ENCODE measurements at regions not wholly inside any gene's neighbourhood (a gene's known extent, or its start where the extent isn't known, plus 50 kb on each side); places are given as distances from the start of the nearest gene placed in this dataset.
A peak's percentile ranks its signal among the peaks of the same experiment; 100 is the strongest.

DNA sequence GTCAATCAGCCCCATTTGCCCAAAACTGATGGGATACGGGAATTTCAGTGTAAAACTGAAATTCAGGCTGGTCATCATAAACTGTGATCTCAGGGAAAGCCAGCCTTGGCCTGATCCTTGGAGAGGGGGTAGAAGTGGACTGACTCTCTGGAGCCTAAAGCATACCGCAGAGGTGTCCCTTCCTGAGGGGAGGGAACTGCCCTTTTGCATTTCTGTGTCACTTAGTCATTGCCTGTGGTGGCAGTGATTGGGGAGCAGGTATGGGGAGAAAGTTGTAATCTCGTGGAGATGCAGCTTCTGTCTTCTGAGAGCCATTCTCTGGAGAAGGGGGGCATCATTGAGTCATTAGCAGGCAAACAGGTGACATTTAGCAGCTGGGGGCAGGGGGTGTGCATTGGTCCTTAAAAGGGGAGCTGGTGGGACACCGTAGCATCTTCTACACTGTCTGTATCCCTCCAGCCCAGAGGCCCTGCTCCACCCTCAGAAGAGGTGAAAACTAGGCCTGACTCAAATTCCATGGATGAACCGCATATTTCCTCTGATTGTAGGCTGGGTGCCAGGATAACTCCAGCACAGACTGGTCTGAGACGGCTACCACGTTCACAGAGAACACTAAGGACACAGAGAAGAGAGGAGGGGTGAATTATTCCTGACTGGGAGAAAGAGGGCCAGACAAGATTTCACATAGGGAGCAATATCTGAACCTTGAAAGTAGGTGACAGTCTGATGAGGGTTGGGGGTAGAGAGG is 143.3 kb downstream of the SEC61B start:
- Histone ChIP-seq H3K27me3 (peaks cover 1% of the 10 kb centered on the region), H3K9me3 (no peaks in the 10 kb centered on the region), H3K4me3 (replicated peaks in 1 of 3) (no peak overlapping the region), H3K36me3 (no peaks in the 10 kb centered on the region), H3K4me1 (no peaks in the 10 kb centered on the region), H3K27ac (no peak overlapping the region)
- DNase-seq = peak; percentile 26 to 61
- TF ChIP-seq POLR2A (IDR thresholded peaks at IDR 0.05) = no peak
- intact Hi-C loops (cut with DNase I) = no loop called here
- 46 to 50% methylated on average over 7 of the region's 7 CpGs for WGBS, 2 donors

DNA sequence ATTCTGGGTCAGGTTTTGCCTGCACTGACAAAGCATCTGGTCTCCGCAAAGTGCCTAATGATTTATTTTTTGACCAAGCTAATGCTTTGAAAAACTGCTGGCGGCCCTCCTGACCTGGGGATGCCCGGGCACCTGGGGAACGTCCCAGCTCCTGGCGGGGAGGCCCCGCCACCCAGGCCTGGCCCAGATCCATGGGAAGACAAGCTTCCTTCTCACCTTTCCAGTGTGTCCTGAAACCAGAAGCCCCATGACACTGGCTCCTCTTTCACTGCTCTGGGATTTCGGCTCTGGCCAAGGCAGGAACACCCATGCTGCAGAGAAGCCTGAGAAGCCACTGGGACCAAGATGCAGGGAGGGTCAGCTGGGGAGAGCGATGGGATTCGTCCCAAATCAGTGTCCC is 144.1 kb downstream of the SEC61B start:
- TF ChIP-seq POLR2A (IDR thresholded peaks at IDR 0.05) = no peak
- TF ChIP-seq CTCF (IDR thresholded peaks at IDR 0.05) = no peak
- Histone ChIP-seq H3K4me1 (no peaks in the 10 kb centered on the region), H3K4me3 (replicated peaks in 1 of 3) (no peak overlapping the region), H3K9me3 (no peaks in the 10 kb centered on the region), H3K27ac (no peak overlapping the region), H3K27me3 (no peaks in the 10 kb centered on the region), H3K36me3 (no peaks in the 10 kb centered on the region)
- intact Hi-C loops (cut with DNase I) = no loop called here
- DNase-seq = no peak
- 89 to 95% methylated on average over 7 to 9 of the region's 9 CpGs for WGBS, 2 donors

- no peak overlapping the region for H3K27ac ChIP-seq
- no peaks in the 10 kb centered on the region for H3K4me1 ChIP-seq
- no peaks in the 10 kb centered on the region for H3K36me3 ChIP-seq
- H3K9me3 ChIP-seq = no peaks in the 10 kb centered on the region
- H3K27me3 ChIP-seq = no peaks in the 10 kb centered on the region
- H3K4me3 ChIP-seq (replicated peaks in 1 of 3) = no peak overlapping the region
- WGBS, 2 donors = 95 to 96% methylated on average over 4 of the region's 4 CpGs
- intact Hi-C loops (cut with DNase I) = no loop called here
- TF ChIP-seq CTCF (IDR thresholded peaks at IDR 0.05) = no peak
- no peak for TF ChIP-seq POLR2A (IDR thresholded peaks at IDR 0.05)
- DNase-seq = no peak
Measured at GRCh38 chr9:99366621-99367020, 144.5 kb downstream of the SEC61B start.

DNA sequence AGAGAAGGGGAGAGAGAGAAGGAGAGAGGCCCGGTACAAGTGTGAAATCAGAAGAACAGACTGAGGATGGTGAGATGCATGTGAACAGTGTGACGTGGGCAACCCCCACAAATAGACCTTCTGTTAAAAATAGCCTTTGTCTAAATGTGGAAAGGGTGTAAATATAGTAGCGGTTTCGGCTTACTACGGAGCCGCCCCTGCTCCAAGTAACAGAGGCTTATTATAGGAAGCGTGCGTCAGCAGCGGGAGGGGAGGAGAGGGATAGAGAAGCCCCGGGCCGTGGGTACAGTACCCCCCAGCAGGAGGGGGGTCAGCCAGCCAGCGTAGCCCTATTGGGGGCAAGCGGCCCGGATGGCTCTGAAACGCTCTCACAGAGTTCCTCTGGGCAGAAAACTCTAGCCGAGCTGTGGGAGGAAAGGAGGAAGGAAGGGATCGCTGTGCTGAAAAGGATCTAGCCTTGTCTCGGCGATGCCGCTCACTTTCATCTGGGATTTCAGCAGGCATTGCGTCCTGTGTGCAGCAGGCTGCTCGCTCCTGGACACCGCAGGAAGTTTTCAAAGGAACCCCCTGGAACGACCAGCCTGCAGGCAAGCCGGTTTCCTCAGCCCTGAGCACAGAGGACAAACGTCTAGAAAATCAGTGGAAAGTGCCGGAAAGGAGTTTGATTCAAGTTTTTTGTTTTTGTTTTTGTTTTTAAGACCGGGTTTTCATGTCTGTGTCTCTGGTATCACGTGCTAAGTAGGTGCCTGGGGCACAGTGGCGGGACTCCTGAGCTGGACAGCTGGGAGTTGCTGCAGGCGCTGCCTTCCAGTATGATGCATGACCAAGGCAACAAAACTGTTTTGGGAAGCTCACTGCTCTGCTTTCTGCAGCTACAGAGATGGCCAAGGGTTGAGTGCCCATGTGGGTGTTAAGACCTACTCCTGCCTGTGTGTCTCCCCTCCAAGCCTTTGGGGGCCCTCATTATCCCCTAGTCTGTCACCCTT is 146.6 kb downstream of the SEC61B start:
- intact Hi-C loops (cut with DNase I) = no loop called here
- Histone ChIP-seq H3K27ac (peak overlapping the region in 1 of 3 donors; percentile 30), H3K4me1 (no peaks in the 10 kb centered on the region), H3K9me3 (no peaks in the 10 kb centered on the region), H3K36me3 (no peaks in the 10 kb centered on the region), H3K4me3 (replicated peaks in 1 of 3) (peak overlapping the region in 1 of 3 donors; percentile 6), H3K27me3 (no peaks in the 10 kb centered on the region)
- TF ChIP-seq CTCF (IDR thresholded peaks at IDR 0.05) (no peak), POLR2A (IDR thresholded peaks at IDR 0.05) (no peak)
- 37 to 39% methylated on average over 31 of the region's 31 CpGs for WGBS, 2 donors
- no peak for DNase-seq

GRCh38 chr9:99369327-99369722 is 147.2 kb downstream of the SEC61B start:
- no peaks in the 10 kb centered on the region for H3K27me3 ChIP-seq
- H3K27ac ChIP-seq = no peak overlapping the region
- TF ChIP-seq POLR2A (IDR thresholded peaks at IDR 0.05) (no peak), CTCF (IDR thresholded peaks at IDR 0.05) (no peak)
- WGBS, 2 donors = 95 to 98% methylated on average over 9 of the region's 9 CpGs
- no peaks in the 10 kb centered on the region for H3K4me1 ChIP-seq
- intact Hi-C loops (cut with DNase I) = no loop called here
- no peaks in the 10 kb centered on the region for H3K36me3 ChIP-seq
- H3K9me3 ChIP-seq = no peaks in the 10 kb centered on the region
- no peak overlapping the region for H3K4me3 ChIP-seq (replicated peaks in 1 of 3)
- DNase-seq = no peak

Data from thyroid gland (tissue), 4 donors.